ENCODE measurements at regions not wholly inside any gene's neighbourhood (a gene's known extent, or its start where the extent isn't known, plus 50 kb on each side); places are given as distances from the start of the nearest gene placed in this dataset.

- in situ Hi-C loops (cut with HindIII; ENCODE audit: extremely low pct_ligation_motif_present, low pct_unique_long_range_greater_than_20kb) (no loop called here), intact Hi-C loops (cut with micrococcal nuclease; ENCODE audit: unreplicated experiment) (no loop called here)
- Histone ChIP-seq H3K9ac (ENCODE audit: insufficient read depth, low read depth, low read length) (no peak overlapping the region), H3K36me3 (replicated peaks in 1 of 2; ENCODE audit: control insufficient read depth in 1 of 2, insufficient read depth in 2 of 2, low read length in 2 of 2) (no peaks in the 10 kb centered on the region), H3K4me2 (ENCODE audit: low read depth, low read length) (no peak overlapping the region), H2AFZ (ENCODE audit: low read length) (no peak overlapping the region), H3K9me3 (ENCODE audit: low read length) (no peaks in the 10 kb centered on the region), H3K4me3 (replicated peaks in 1 of 3; ENCODE audit: insufficient read depth in 1 of 3, low read depth in 2 of 3, low read length in 3 of 3) (no peak overlapping the region), H3K4me1 (ENCODE audit: insufficient read depth, low read length) (no peaks in the 10 kb centered on the region), H3K27me3 (ENCODE audit: control insufficient read depth in 1 of 2, insufficient read depth in 2 of 2, low read length in 2 of 2) (peaks cover 0 to 2% of the 10 kb centered on the region in 2 experiments; a peak in 1 of 5 replicates), H3K27ac (ENCODE audit: extremely low read length, insufficient read depth, low read length) (no peak overlapping the region), H3K79me2 (ENCODE audit: insufficient read depth, low read length) (no peaks in the 10 kb centered on the region), H4K20me1 (ENCODE audit: insufficient read depth, low read length) (no peaks in the 10 kb centered on the region)
- TF ChIP-seq RARA (CRISPR knock-in tag; IDR thresholded peaks at IDR 0.05) = no peak
- TF ChIP-seq KLF13 (CRISPR knock-in tag; IDR thresholded peaks at IDR 0.05) = no peak
- no peak for TF ChIP-seq TIGD3 (CRISPR knock-in tag; IDR thresholded peaks at IDR 0.05; ENCODE audit: borderline replicate concordance)
- no peak for TF ChIP-seq ETV5 (CRISPR knock-in tag; IDR thresholded peaks at IDR 0.05; ENCODE audit: borderline replicate concordance)
- TF ChIP-seq MTF1 (CRISPR knock-in tag; IDR thresholded peaks at IDR 0.05) = no peak
- no peak for TF ChIP-seq HDAC6 (IDR thresholded peaks at IDR 0.05; ENCODE audit: low read depth, low read length)
- no peak for TF ChIP-seq ZNF260 (CRISPR knock-in tag; IDR thresholded peaks at IDR 0.05; ENCODE audit: borderline replicate concordance, low read depth)
- TF ChIP-seq ZNF773 (CRISPR knock-in tag; IDR thresholded peaks at IDR 0.05; ENCODE audit: borderline replicate concordance) = no peak
- TF ChIP-seq HNRNPH1 (optimal IDR thresholded peaks at IDR 0.05; ENCODE audit: low read depth, low read length) = no peak
- TF ChIP-seq ZNF326 (CRISPR knock-in tag; IDR thresholded peaks at IDR 0.05; ENCODE audit: borderline replicate concordance) = no peak
- TF ChIP-seq ZKSCAN1 (IDR thresholded peaks at IDR 0.05; ENCODE audit: low read length) = no peak
- no peak for TF ChIP-seq CTCF (CRISPR knock-in tag; IDR thresholded peaks at IDR 0.05)
- TF ChIP-seq SPEN (CRISPR knock-in tag; IDR thresholded peaks at IDR 0.05; ENCODE audit: low read depth) = no peak
- no peak for TF ChIP-seq ZFP91 (CRISPR knock-in tag; IDR thresholded peaks at IDR 0.05; ENCODE audit: borderline replicate concordance)
- TF ChIP-seq POGZ (CRISPR knock-in tag; IDR thresholded peaks at IDR 0.05) = no peak
- no peak for TF ChIP-seq SUZ12 (IDR thresholded peaks at IDR 0.05; ENCODE audit: low read depth, low read length)
- TF ChIP-seq MED13 (CRISPR knock-in tag; IDR thresholded peaks at IDR 0.05) = no peak
- TF ChIP-seq GZF1 (CRISPR knock-in tag; IDR thresholded peaks at IDR 0.05) = no peak
- TF ChIP-seq ZFP41 (CRISPR knock-in tag; IDR thresholded peaks at IDR 0.05; ENCODE audit: borderline replicate concordance) = no peak
- TF ChIP-seq HOMEZ (CRISPR knock-in tag; IDR thresholded peaks at IDR 0.05; ENCODE audit: low read depth) = no peak
- FAIRE-seq (no peak), DNase-seq (ENCODE audit: low spot score) (no peak), ATAC-seq (no peak)
- POLR2A ChIA-PET = no interaction called here
- WGBS (ENCODE audit: low lambda C conversion rate) = 28% methylated on average over 3 of the region's 3 CpGs
- no TSS peak for BruUV-seq (replicated peaks)
- CTCF ChIA-PET (ENCODE audit: low intra/inter-chr PET ratio, low total read pairs) = no interaction called here
These were observed 652.6 kb downstream of the DACH1 start for GRCh38 chr13:71214357-71214756.
